HS-5 (cell line): ENCODE measurements at regions not wholly inside any gene's neighbourhood (a gene's known extent, or its start where the extent isn't known, plus 50 kb on each side); places are given as distances from the start of the nearest gene placed in this dataset.
"Not testable (repeated sequence)": the region's sequence is repeated elsewhere in the genome, so short reads cannot be mapped to it uniquely, and the experiment has no call there.

Source experiments
- DNase-seq: peaks from one replicate; pipeline ENCODE4 v3.0.0-alpha.2; 2012; ENCODE audit warnings: low read depth

- DNase-seq, result no peak
Observed at GRCh38 chr5:90285581-90285980, 124.0 kb downstream of the CETN3 start.

GRCh38 chr5:90284375-90284774, 125.2 kb downstream of the CETN3 start:
- DNase-seq, result no peak

GRCh38 chr5:90279091-90279490, 130.5 kb downstream of the CETN3 start:
- peak; percentile 6 for DNase-seq

GRCh38 chr5:90274216-90274615, 135.3 kb downstream of the CETN3 start:
- no peak for DNase-seq

- no peak for DNase-seq
Observed at GRCh38 chr5:90267646-90268045, 141.9 kb downstream of the CETN3 start.

DNA sequence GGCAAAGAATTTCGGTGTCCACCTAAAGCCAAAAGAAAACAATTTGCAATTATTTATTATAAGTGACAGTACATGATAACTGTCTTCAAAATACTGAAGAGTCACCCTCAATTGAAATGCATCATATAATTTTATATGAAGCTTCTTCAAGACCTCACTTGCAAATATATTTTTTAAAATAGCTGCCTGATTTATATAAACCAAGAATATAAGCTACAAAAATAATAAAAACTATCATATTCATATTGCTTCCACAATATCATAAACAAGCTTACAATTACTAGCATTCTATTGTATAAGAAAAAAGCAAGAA, 144.1 kb downstream of the CETN3 start:
- no peak for DNase-seq

DNA sequence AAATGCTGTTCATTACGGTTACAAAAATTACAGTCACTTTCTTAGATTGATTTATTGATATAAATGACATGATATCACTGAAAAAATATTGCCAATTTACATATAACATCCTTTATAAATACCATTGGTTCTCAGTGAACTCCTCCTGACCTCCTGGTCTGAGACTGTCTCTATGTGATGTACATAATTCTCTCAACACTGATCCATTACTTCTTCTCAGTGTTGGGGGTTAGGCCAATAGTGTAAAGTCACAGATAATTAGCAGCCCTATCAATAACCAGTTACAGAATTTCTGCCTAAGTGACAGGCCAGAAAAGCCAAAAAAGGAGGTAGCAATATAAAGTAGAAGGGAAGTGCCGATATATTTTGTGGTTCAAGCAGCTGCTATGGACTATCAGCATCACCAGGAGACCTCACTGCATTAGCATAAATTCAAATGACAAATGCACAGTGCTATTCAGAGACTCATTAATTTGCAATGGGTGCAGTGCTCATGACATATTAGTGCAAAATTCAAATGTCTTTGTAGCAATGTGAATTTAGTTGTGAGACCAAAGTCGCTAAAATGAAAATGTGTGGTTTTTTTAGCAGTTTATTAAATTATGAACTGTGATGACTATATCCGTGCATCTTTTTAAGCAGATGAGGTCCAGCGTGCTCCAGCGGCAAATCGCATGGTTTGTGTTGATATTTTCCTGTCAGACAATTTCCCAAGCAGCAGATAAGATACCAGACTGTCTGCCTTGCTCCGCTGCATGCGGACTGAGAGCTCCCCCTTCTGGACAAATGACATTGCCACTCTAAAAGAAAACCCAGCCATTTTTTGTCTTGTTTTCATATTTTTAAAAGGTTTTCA, 144.6 kb downstream of the CETN3 start:
- DNase-seq, result peak; percentile 39

- DNase-seq, result no peak
Observed at GRCh38 chr5:90263102-90263820, 146.3 kb downstream of the CETN3 start.

- no peak for DNase-seq
Observed at GRCh38 chr5:90251447-90251846, 158.1 kb downstream of the CETN3 start.

- no peak for DNase-seq
Observed at GRCh38 chr5:90248640-90249039, 160.9 kb downstream of the CETN3 start.

GRCh38 chr5:90243848-90244247, 165.7 kb downstream of the CETN3 start:
- DNase-seq, result not testable (repeated sequence)

GRCh38 chr5:90233476-90233875, 176.1 kb downstream of the CETN3 start:
- DNase-seq, result no peak

- no peak for DNase-seq
Observed at GRCh38 chr5:90231688-90232087, 177.9 kb downstream of the CETN3 start.

DNA sequence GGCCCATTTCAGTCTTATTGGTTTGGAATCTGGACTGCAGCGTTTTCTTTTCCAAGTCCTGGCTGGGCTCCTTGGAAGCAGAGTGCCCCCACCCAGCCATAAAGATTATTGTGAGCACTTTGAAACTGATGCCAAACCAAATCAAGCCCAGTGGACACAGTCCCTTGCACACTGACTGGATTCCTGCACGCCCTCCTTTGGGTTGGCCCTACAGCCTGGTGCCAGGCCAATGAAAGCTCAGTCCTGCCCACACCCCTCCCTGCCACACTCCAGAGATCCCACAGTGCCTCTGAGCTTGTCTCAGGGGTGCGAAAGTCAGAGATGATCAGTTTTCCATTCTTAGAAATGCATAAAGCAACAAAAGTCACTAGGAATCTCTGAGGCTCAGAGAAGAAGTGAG, 181.9 kb downstream of the CETN3 start:
- no peak for DNase-seq

GRCh38 chr5:90226433-90227099, 183.0 kb downstream of the CETN3 start:
- no peak for DNase-seq

GRCh38 chr5:90224342-90224741, 185.2 kb downstream of the CETN3 start:
- DNase-seq, result no peak

DNA sequence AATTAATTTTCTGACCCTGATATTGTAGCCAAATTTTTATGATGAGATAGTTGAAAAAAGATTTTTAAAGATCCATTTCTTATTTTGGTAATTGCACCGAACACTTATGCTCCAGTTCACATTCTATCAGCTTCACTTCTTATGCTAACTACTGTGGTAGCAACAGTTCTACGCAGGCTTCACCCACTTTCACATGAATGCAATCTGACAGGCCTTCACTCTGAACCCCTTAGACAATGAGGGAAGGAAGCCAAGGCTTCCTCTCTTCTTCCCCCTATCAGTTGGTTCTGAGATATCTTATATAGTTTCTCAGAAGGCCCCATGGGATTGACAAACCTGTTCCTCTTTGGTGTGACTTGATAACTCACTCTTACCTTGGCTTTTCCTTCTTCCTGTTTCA, 185.8 kb downstream of the CETN3 start:
- DNase-seq, result no peak

- DNase-seq, result peak; percentile 57
Observed at GRCh38 chr5:90221951-90222350, 187.6 kb downstream of the CETN3 start.

DNA sequence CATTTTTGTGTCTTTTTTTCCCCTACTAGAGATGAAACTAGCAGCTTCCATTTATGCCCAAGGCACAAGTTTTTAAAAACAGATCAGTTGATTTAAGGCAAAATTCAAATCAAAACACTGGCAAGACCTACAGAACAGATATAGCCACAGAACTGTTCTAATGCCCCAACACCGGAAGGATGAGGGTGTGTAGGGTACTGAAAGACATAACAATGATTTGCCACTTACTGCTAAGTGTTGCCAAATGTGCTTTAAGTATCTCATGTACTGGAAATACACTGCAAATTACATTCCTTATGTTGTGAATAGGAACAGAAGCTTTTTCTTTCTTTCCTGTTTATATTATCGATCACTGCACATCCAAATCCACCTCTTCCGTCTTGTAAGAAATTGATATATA, 189.0 kb downstream of the CETN3 start:
- DNase-seq, result no peak

DNA sequence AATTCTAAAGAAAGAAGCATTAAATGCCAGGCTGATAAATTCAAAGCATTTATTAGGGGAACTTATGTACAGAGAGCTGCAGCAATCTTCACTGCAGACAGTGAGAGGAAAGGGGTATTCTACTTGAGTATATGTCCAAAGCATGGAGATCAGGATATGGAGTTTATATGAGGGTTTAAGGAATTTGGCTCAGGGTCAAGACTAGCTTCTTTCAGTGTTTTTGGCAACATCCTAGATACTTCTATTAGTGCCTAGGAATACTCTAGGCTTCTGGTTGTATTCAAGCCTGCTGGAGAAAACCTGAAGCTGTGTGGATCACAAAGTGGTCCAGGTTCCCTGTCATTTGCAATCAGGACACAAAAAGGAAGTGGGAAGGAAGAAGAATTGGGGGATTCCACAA, 194.6 kb downstream of the CETN3 start:
- no peak for DNase-seq

- DNase-seq, result not testable (repeated sequence)
Observed at GRCh38 chr5:90208323-90208722, 201.2 kb downstream of the CETN3 start.

GRCh38 chr5:90201923-90202322, 207.6 kb downstream of the CETN3 start:
- DNase-seq, result peak; percentile 64

- no peak for DNase-seq
Observed at GRCh38 chr5:90193185-90193822, 216.3 kb downstream of the CETN3 start.
